IPS DF 6.9 (cell line): ENCODE measurements at regions not wholly inside any gene's neighbourhood (a gene's known extent, or its start where the extent isn't known, plus 50 kb on each side); places are given as distances from the start of the nearest gene placed in this dataset.
"Not testable (repeated sequence)": the region's sequence is repeated elsewhere in the genome, so short reads cannot be mapped to it uniquely, and the experiment has no call there.

Experiments used
- DNase-seq: peaks from one replicate; pipeline ENCODE4 v3.0.0-alpha.2; 2013; ENCODE audit warnings: low read depth, low spot score
- H3K27ac ChIP-seq: one replicate; pipeline ENCODE4 v1.5.1; 2013; ENCODE audit warnings: low read length, control low read depth
- H3K27me3 ChIP-seq: 2 replicates; pipeline ENCODE4 v1.6.1; 2013; ENCODE audit warnings: mild to moderate bottlenecking, low read length; ENCODE audit not compliant: control insufficient read depth, insufficient read depth
- H3K36me3 ChIP-seq: 2 replicates; pipeline ENCODE4 v1.6.1; 2013; ENCODE audit warnings: low read length; ENCODE audit not compliant: control insufficient read depth, insufficient read depth
- H3K4me1 ChIP-seq: 2 replicates; pipeline ENCODE4 v1.6.1; 2013; ENCODE audit warnings: low read length; ENCODE audit not compliant: control insufficient read depth, insufficient read depth
- H3K4me3 ChIP-seq: 2 replicates; pipeline ENCODE4 v1.5.1; 2013; ENCODE audit warnings: mild to moderate bottlenecking, low read length
- H3K9me3 ChIP-seq: 2 replicates; pipeline ENCODE4 v1.6.1; 2013; ENCODE audit warnings: low read length, inconsistent platforms; ENCODE audit not compliant: control insufficient read depth, insufficient read depth
- WGBS: extraction: QIAGEN DNeasy Blood & Tissue Kit; methylation state at CpG from one replicate; pipeline ENCODE4 v1.1.7; 2013; ENCODE audit warnings: mixed read lengths, missing lambda C conversion rate; ENCODE audit not compliant: insufficient read length, insufficient coverage; 5-methylcytosine and 5-hydroxymethylcytosine counted together

DNA sequence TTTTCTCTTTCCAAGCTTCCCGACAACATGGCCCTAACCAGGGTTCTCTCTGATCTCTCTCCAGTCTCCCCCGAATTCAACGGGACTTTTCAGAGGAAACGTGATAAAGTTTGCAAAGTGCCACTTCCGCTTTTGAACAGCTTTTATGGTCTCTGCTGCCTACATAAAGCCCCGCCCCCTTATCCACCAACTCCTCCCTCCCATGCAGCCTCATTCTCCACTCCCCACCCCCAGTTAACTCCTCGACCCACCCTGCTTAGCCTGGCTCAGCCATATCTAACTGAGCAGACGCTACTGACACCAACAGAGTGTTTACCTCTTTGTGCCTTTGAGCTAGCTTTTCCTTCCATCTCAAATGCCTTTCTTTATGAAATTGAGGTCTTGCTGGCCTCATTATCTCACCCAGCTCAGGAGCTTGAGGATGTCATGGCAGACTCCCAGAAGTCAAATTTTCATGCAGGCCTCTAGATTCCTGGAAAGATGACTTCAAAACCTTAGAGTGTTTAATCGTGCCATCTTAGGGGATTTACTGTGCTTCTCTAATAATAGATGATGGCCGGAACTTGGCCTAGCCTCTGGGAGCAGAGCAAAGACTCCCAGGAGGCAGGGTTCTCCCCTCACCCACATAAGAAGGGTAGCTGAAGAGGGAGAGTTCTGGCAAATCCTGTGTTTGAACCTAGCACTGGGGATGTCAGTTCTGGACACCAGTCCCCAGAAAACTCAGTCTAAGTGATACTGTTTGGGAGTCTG, 606.0 kb downstream of the BCOR start:
- no CpG with 5 or more reads among the region's 10 CpGs for WGBS
- no peak for DNase-seq

DNA sequence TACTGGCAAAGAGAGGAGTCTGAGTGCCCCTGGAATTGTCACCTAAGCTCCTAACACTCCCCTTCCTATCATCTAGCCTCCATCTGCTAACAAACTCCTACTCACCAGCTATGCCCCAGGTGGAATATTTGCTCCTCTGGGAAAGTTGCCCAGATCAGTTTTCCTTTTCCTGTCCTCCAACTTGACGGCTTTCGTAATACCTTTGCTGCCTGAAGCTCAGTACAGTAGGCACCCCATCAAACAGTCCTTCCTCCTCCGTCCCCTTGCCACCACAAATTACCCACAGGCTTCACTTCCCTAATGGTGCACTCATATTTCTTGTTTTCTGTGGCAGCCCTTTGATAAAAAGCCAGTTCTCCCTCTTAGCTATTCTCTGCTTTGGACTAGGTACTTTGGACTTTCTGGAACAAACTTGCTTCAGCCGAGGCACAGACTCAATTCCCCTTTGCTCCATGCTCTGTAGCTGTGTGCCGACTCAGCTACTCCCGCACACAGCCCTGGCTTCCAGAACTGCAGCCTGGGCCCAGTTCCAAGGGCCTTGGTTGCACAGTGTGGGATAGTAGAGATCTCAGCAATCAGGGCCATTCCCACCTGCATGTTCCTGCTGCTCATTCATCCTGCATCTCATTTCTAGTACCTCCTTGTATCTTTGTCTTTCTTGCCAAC, 605.1 kb downstream of the BCOR start:
- Histone ChIP-seq H3K4me3 (no peak overlapping the region), H3K27me3 (no peaks in the 10 kb centered on the region), H3K4me1 (no peaks in the 10 kb centered on the region), H3K27ac (no peak overlapping the region), H3K9me3 (no peaks in the 10 kb centered on the region), H3K36me3 (no peaks in the 10 kb centered on the region)
- WGBS: no CpG with 5 or more reads among the region's 6 CpGs
- DNase-seq: no peak

More for the DNA sequence above, 606.0 kb downstream of the BCOR start:
- Histone ChIP-seq H3K9me3 (no peaks in the 10 kb centered on the region), H3K27me3 (no peaks in the 10 kb centered on the region), H3K4me1 (no peaks in the 10 kb centered on the region), H3K4me3 (no peak overlapping the region), H3K27ac (no peak overlapping the region), H3K36me3 (no peaks in the 10 kb centered on the region)

DNA sequence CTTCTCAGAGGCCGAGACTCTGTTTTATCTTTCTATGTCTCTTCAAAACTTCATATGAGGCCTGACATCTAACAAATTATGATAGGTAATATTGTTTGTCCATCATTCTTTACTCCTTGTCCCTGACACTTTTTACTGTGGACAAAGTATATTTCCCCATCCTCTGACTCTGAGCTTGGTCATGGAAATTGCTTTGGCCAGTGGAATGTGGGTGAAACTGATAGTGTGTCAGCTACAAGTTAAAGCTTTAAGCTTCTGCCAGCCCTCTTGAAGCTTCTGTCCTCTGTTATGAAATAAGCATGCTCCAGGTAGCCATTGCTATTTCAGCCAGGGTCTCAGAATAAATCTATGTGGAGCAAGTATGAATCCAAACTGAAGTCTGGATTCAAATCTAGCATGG, 604.6 kb downstream of the BCOR start:
- no peak for DNase-seq
- Histone ChIP-seq H3K36me3 (no peaks in the 10 kb centered on the region), H3K9me3 (no peaks in the 10 kb centered on the region), H3K27me3 (no peaks in the 10 kb centered on the region), H3K27ac (no peak overlapping the region), H3K4me3 (no peak overlapping the region), H3K4me1 (no peaks in the 10 kb centered on the region)
- no CpG with 5 or more reads among the region's 1 CpG for WGBS

DNA sequence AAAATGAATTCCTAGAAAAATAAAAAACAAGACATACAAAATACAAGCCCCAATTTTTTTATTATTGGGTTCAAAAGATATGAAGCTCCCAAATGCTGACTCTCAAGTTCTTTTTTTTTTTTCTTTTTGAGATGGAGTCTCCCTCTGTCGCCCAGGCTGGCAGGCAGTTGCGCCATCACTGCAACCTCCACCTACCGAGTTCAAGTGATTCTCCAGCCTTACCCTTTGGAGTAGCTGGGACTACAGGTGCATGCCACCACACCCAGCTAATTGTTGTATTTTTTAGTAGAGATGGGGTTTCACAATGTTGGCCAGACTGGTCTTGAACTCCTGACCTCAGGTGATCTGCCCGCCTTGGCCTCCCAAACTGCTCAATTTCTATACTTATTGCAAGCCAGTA, 600.6 kb downstream of the BCOR start:
- not testable (repeated sequence) for H3K4me3 ChIP-seq, H3K27me3 ChIP-seq, H3K27ac ChIP-seq, H3K9me3 ChIP-seq, DNase-seq, H3K4me1 ChIP-seq, H3K36me3 ChIP-seq
- WGBS: no CpG with 5 or more reads among the region's 4 CpGs

DNA sequence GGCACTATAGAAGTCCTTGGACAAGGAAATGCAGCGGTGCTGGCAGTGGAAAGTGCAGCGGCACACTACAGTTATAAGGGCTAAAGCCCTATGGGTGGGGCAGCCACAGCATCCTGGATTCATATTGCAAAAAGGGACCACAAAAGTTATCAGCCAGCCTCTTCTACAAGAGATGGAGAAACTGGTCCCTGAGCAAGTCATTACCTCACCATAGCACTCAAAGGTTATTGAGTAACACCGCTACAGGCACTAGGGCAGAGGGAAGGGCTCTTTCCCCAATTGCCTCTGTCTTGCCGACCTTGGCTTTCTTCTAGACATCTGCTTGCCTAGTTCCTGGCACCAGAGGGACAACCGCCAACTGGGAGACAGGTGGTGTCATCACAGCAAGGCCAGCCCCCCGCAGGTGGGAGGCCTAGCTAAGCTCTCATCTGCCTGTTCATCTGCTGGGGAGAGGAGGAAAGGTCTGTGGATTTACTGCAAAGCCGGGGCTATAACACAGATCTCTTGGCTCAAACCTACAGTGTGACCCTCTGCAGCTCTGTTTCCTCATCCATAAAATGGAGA, 600.0 kb downstream of the BCOR start:
- no peaks in the 10 kb centered on the region; the same call in 1 of the 2 replicates for H3K4me1 ChIP-seq
- no peak overlapping the region for H3K27ac ChIP-seq
- H3K36me3 ChIP-seq: no peaks in the 10 kb centered on the region
- H3K27me3 ChIP-seq: no peaks in the 10 kb centered on the region
- no peaks in the 10 kb centered on the region for H3K9me3 ChIP-seq
- no peak for DNase-seq
- H3K4me3 ChIP-seq: no peak overlapping the region
- WGBS: no CpG with 5 or more reads among the region's 7 CpGs

DNA sequence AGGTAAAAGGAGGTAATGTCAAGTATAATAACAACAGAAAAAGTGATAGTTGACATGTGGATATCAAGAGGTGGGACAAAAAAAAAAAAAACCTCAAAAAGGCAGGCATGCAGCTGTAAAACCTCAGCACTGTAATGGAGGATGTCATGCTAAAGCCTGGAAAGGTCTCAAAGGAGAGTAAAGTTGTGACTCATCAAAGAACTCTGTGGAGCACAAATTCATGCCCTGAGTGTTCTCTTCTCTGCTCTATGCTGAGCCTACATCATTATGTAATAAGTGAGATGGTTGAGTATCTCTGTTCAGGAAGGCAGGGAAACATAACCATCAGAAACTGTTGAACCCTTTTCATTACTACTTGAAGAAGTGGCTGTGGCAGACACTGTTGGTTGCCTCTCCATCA, 597.8 kb downstream of the BCOR start:
- Histone ChIP-seq H3K9me3 (no peaks in the 10 kb centered on the region), H3K4me1 (no peaks in the 10 kb centered on the region; the same call in 1 of the 2 replicates), H3K36me3 (no peaks in the 10 kb centered on the region), H3K27me3 (no peaks in the 10 kb centered on the region), H3K4me3 (no peak overlapping the region), H3K27ac (no peak overlapping the region)
- DNase-seq: no peak

DNA sequence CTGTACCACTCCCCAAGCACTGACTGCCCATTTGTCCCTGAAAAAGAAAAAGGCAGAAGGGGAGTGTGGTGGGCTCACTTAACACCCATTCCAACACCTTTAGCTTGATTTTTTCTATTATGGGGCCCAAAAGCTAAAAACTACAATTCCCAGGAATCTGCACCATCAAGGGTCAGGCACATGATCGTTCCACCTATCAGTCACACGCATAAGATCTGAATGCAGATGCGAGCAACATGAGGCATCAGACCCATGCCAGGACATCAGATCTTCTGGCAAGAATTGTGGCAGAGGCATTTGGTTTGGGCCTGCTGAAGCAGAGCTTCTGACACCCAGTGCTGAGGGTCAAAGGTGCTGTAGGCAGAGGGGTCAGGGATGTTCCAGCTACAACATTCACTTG, 595.9 kb downstream of the BCOR start:
- Histone ChIP-seq H3K36me3 (no peaks in the 10 kb centered on the region), H3K27me3 (no peaks in the 10 kb centered on the region), H3K4me1 (no peaks in the 10 kb centered on the region; the same call in 1 of the 2 replicates), H3K9me3 (no peaks in the 10 kb centered on the region), H3K4me3 (no peak overlapping the region), H3K27ac (no peak overlapping the region)
- no CpG with 5 or more reads among the region's 3 CpGs for WGBS
- no peak for DNase-seq

DNA sequence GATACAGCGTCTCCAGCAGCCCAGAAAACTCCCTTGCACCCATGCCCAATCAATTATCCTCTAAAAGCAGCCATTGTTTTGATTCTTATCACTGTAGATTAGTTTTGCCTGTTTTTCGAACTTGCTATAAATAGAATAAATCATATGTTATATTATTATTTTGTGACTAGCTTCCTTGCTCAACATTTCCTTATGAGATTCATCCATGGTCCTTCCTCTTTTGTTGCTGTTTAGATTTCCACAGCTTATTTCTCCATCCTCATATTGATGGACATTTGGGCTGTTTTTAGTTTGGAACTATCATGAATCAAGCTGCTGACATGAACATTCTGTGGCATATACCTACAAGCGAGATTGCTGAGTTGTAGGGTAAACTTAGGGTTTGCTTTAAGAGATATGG, 595.3 kb downstream of the BCOR start:
- H3K27ac ChIP-seq: no peak overlapping the region
- DNase-seq: no peak
- WGBS: no CpG with 5 or more reads among the region's 3 CpGs

DNA sequence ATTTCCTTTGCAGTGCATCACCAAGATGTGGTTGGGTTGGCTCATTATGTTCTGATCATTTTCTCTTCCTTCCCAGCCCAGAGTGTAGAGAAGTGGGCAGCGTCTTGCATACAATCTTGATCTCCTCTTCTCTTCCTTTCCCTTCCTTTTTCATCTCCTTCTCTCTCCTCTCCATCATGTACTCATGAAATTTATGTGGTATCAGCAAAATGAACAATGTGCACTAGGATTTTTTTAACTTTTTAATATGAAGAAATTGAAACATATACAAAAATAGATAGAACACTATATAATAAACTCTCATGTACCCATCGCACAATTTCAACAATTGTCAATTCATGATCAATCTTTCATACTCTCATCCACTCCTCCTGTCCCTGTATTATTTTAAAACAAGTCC, 593.5 kb downstream of the BCOR start:
- Histone ChIP-seq H3K36me3 (no peaks in the 10 kb centered on the region), H3K27me3 (no peaks in the 10 kb centered on the region), H3K4me3 (no peak overlapping the region), H3K4me1 (no peaks in the 10 kb centered on the region; the same call in 1 of the 2 replicates), H3K27ac (no peak overlapping the region), H3K9me3 (no peaks in the 10 kb centered on the region)
- no CpG with 5 or more reads among the region's 2 CpGs for WGBS
- DNase-seq: no peak

More for the DNA sequence above, 595.3 kb downstream of the BCOR start:
- Histone ChIP-seq H3K27me3 (no peaks in the 10 kb centered on the region), H3K9me3 (no peaks in the 10 kb centered on the region), H3K36me3 (no peaks in the 10 kb centered on the region), H3K4me1 (no peaks in the 10 kb centered on the region; the same call in 1 of the 2 replicates), H3K4me3 (no peak overlapping the region)

DNA sequence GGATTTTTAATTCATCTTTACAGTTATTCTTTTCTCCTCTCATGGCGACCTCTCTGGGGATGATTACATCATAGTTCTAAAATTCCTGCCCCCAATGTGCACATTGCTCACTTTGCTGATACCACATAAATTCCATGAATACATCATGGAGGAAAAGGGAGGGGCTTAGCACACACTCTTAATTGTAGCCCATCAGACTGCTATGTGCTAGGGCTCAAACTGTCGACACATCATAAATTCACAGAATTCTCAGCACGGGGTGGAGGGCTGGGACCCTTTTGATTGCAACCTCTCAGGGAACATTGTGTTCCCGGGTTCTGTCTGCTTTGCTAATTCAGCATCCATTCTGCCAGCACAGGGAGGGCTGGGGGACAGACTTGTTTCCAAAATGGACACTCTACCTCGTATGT, 592.9 kb downstream of the BCOR start:
- H3K4me1 ChIP-seq: no peaks in the 10 kb centered on the region; the same call in 1 of the 2 replicates
- H3K9me3 ChIP-seq: no peaks in the 10 kb centered on the region
- WGBS: no CpG with 5 or more reads among the region's 5 CpGs
- no peaks in the 10 kb centered on the region for H3K27me3 ChIP-seq
- H3K36me3 ChIP-seq: no peaks in the 10 kb centered on the region
- DNase-seq: no peak
- no peak overlapping the region for H3K4me3 ChIP-seq
- H3K27ac ChIP-seq: no peak overlapping the region
